HL-60 (cell line): ENCODE measurements at regions not wholly inside any gene's neighbourhood (a gene's known extent, or its start where the extent isn't known, plus 50 kb on each side); places are given as distances from the start of the nearest gene placed in this dataset.

ENCODE experiments used
- DNase-seq, 2 experiments: peaks; one replicate each; pipeline ENCODE4 v3.0.0-alpha.2; 2010 to 2020; ENCODE audit warnings: low read depth in 1 of 2, low spot score in 1 of 2
- H3K27ac ChIP-seq: fragments of 250-450 bp; sonication (Bioruptor Pico); replicated peaks from 2 replicates; pipeline ENCODE4 v1.5.1; 2020; ENCODE audit warnings: mild to moderate bottlenecking, moderate library complexity
- H3K27me3 ChIP-seq: fragments of 250-450 bp; sonication (Bioruptor Pico); 2 replicates; pipeline ENCODE4 v1.5.1; 2021; ENCODE audit warnings: mild to moderate bottlenecking, moderate library complexity; ENCODE audit not compliant: insufficient read depth, poor library complexity, severe bottlenecking
- H3K4me3 ChIP-seq: replicated peaks from 2 replicates; pipeline ENCODE4 v1.5.1; 2011; ENCODE audit warnings: mild to moderate bottlenecking, control low read depth, low read length; ENCODE audit not compliant: insufficient read depth
- CTCF ChIP-seq: IDR thresholded peaks from one replicate; pipeline ENCODE4 v1.5.1; 2011; ENCODE audit warnings: low read length, control low read depth, inconsistent platforms; ENCODE audit not compliant: insufficient read depth
- GABPA ChIP-seq: IDR thresholded peaks from 2 replicates; pipeline ENCODE4 v1.6.1; 2012; ENCODE audit warnings: low read depth
- POLR2AphosphoS5 ChIP-seq: IDR thresholded peaks from 2 replicates; pipeline ENCODE4 v1.6.1; 2012; ENCODE audit warnings: low read depth
- SPI1 ChIP-seq: IDR thresholded peaks from 2 replicates; pipeline ENCODE4 v1.6.1; 2012; ENCODE audit warnings: low read depth, mild to moderate bottlenecking, borderline replicate concordance
- TF ChIP-seq, protein P1 (sequence below): IDR thresholded peaks from 2 replicates; pipeline ENCODE4 v1.6.1; 2012; ENCODE audit warnings: low read depth; ENCODE audit not compliant: insufficient replicate concordance

- Histone ChIP-seq H3K27me3 (peaks cover 4% of the 10 kb centered on the region), H3K4me3 (no peak overlapping the region), H3K27ac (no peak overlapping the region)
- TF ChIP-seq SPI1 (no peak), POLR2AphosphoS5 (no peak), GABPA (no peak), CTCF (no peak)
- TF ChIP-seq, protein P1, sequence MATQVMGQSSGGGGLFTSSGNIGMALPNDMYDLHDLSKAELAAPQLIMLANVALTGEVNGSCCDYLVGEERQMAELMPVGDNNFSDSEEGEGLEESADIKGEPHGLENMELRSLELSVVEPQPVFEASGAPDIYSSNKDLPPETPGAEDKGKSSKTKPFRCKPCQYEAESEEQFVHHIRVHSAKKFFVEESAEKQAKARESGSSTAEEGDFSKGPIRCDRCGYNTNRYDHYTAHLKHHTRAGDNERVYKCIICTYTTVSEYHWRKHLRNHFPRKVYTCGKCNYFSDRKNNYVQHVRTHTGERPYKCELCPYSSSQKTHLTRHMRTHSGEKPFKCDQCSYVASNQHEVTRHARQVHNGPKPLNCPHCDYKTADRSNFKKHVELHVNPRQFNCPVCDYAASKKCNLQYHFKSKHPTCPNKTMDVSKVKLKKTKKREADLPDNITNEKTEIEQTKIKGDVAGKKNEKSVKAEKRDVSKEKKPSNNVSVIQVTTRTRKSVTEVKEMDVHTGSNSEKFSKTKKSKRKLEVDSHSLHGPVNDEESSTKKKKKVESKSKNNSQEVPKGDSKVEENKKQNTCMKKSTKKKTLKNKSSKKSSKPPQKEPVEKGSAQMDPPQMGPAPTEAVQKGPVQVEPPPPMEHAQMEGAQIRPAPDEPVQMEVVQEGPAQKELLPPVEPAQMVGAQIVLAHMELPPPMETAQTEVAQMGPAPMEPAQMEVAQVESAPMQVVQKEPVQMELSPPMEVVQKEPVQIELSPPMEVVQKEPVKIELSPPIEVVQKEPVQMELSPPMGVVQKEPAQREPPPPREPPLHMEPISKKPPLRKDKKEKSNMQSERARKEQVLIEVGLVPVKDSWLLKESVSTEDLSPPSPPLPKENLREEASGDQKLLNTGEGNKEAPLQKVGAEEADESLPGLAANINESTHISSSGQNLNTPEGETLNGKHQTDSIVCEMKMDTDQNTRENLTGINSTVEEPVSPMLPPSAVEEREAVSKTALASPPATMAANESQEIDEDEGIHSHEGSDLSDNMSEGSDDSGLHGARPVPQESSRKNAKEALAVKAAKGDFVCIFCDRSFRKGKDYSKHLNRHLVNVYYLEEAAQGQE, result no peak
- no peak for DNase-seq
Measured at GRCh38 chr10:78118591-78118990, 84.9 kb downstream of the RPS24 start.

DNA sequence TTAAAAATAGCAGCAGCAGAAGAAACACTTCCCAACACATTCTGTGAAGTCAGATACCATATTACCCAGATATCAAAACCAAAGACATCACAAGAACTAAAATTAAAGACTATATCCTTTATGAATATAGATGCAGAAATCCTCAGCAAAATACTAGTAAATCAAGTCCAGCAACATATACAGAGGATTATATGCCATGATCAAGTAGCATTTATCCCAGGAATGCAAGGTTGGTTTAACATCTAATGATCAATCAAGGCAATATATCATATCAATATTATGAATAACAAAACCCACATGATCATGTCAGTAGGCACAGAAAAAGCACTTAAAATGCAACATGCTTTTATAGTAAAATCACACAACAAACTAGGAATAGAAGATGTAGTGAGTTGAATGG, 88.1 kb downstream of the RPS24 start:
- Histone ChIP-seq H3K4me3 (no peak overlapping the region), H3K27me3 (peaks cover 4% of the 10 kb centered on the region), H3K27ac (no peak overlapping the region)
- TF ChIP-seq, protein P1, result no peak
- no peak for TF ChIP-seq POLR2AphosphoS5
- no peak for TF ChIP-seq SPI1
- no peak for TF ChIP-seq CTCF
- TF ChIP-seq GABPA, result no peak
- no peak for DNase-seq

DNA sequence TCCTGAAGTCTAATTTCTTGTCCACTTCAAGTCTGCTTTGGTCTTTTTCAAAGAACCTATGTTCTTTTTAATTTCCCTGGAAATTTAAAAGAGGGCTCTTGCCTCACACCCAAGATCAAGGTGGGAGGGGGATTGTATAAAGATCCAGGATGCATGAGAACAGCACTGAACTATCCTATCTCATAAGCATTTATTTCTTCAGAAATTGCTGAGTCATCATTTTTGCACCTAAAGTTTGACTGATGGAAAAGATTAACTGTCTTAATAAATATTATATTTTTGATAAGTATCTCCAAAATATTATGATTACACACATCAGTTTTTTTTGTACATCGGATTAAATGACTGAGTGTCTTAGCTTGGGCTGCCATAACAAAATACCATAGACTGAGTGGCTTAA, 90.5 kb downstream of the RPS24 start:
- Histone ChIP-seq H3K4me3 (no peak overlapping the region), H3K27me3 (peaks cover 4% of the 10 kb centered on the region), H3K27ac (no peak overlapping the region)
- no peak for DNase-seq
- no peak for TF ChIP-seq SPI1
- TF ChIP-seq CTCF, result no peak
- no peak for TF ChIP-seq GABPA
- no peak for TF ChIP-seq POLR2AphosphoS5
- TF ChIP-seq, protein P1, result no peak
